ENCODE measurements at regions not wholly inside any gene's neighbourhood (a gene's known extent, or its start where the extent isn't known, plus 50 kb on each side); places are given as distances from the start of the nearest gene placed in this dataset.

DNA sequence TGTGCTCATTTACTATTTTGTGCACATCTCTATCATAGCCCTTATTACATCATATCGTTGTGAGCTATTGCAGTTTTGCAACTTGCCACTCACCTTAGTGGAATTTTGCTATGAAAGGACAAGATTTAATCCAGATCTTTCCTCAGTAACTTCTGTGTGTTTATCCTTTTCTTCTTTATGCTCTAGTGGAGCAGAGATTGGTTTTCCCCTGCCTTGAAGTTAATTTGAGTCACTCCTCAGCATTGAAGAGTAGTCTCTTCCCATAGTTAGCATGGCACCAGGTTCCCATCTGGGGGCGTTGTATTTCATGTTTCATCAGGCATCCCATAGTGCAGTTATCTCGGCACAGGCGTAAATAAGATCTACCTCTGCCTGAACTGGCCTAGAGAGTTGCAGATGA, 510.4 kb downstream of the PSAT1 start:
- TF ChIP-seq POLR2A (IDR thresholded peaks at IDR 0.05) (no peak), POLR2AphosphoS5 (IDR thresholded peaks at IDR 0.05) (no peak), EP300 (IDR thresholded peaks at IDR 0.05) (no peak)
- TF ChIP-seq, protein P1, sequence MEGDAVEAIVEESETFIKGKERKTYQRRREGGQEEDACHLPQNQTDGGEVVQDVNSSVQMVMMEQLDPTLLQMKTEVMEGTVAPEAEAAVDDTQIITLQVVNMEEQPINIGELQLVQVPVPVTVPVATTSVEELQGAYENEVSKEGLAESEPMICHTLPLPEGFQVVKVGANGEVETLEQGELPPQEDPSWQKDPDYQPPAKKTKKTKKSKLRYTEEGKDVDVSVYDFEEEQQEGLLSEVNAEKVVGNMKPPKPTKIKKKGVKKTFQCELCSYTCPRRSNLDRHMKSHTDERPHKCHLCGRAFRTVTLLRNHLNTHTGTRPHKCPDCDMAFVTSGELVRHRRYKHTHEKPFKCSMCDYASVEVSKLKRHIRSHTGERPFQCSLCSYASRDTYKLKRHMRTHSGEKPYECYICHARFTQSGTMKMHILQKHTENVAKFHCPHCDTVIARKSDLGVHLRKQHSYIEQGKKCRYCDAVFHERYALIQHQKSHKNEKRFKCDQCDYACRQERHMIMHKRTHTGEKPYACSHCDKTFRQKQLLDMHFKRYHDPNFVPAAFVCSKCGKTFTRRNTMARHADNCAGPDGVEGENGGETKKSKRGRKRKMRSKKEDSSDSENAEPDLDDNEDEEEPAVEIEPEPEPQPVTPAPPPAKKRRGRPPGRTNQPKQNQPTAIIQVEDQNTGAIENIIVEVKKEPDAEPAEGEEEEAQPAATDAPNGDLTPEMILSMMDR (IDR thresholded peaks at IDR 0.05), result no peak
